WTC11 (cell line): ENCODE measurements at regions not wholly inside any gene's neighbourhood (a gene's known extent, or its start where the extent isn't known, plus 50 kb on each side); places are given as distances from the start of the nearest gene placed in this dataset.

Experiments used
- ATAC-seq: fragments of 200-7000 bp; cut with Tn5 transposase; 2 replicates; pipeline ENCODE4 v1.10.0; 2021; ENCODE audit warnings: mild to moderate bottlenecking, moderate library complexity
- CTCF ChIA-PET: fragments of 300-600 bp; sonication (Branson Sonifier 250); formaldehyde crosslinking; loops from one replicate; lab custom pipeline; 2021; ENCODE audit warnings: antibody characterized with exemption; lab: Charles Lee
- POLR2A ChIA-PET: fragments of 350-600 bp; sonication (Branson Sonifier 250); formaldehyde crosslinking; loops from one replicate; lab custom pipeline; 2021; ENCODE audit warnings: antibody characterized with exemption; lab: Charles Lee
- DNase-seq: peaks from one replicate; pipeline ENCODE4 v3.0.0; 2021; ENCODE audit warnings: low spot score
- H3K27ac Mint-ChIP-seq: 2 replicates; pipeline ENCODE4 v1.8.0; 2021; ENCODE audit warnings: mixed read lengths
- H3K27me3 Mint-ChIP-seq: 2 replicates; pipeline ENCODE4 v1.8.0; 2021; ENCODE audit warnings: low read depth, mild to moderate bottlenecking, moderate library complexity, mixed read lengths
- H3K36me3 Mint-ChIP-seq: 2 replicates; pipeline ENCODE4 v1.8.0; 2021; ENCODE audit warnings: mixed read lengths
- H3K4me1 Mint-ChIP-seq: 2 replicates; pipeline ENCODE4 v1.8.0; 2022; ENCODE audit warnings: mixed read lengths
- H3K4me3 Mint-ChIP-seq: 2 replicates; pipeline ENCODE4 v1.8.0; 2021; ENCODE audit warnings: mild to moderate bottlenecking, moderate library complexity, mixed read lengths
- H3K9me3 Mint-ChIP-seq: 2 replicates; pipeline ENCODE4 v1.8.0; 2021; ENCODE audit warnings: mixed read lengths
- CBFB ChIP-seq: sonication (generic); formaldehyde crosslinking; IDR thresholded peaks from 2 replicates; pipeline ENCODE4 v1.8.1; 2022; ENCODE audit warnings: mild to moderate bottlenecking, low read depth, missing genetic modification reagents
- CREM ChIP-seq: sonication (generic); formaldehyde crosslinking; IDR thresholded peaks from 2 replicates; pipeline ENCODE4 v1.8.1; 2022; ENCODE audit warnings: mild to moderate bottlenecking, missing genetic modification reagents, moderate library complexity
- FOXJ3 ChIP-seq: sonication (generic); formaldehyde crosslinking; IDR thresholded peaks from 2 replicates; pipeline ENCODE4 v1.9.0; 2021; ENCODE audit warnings: missing genetic modification reagents, mild to moderate bottlenecking, borderline replicate concordance
- FOXK1 ChIP-seq: sonication (generic); formaldehyde crosslinking; IDR thresholded peaks from 2 replicates; pipeline ENCODE4 v1.8.0; 2022; ENCODE audit warnings: mild to moderate bottlenecking, moderate library complexity, missing genetic modification reagents
- FOXP1 ChIP-seq: sonication (generic); formaldehyde crosslinking; IDR thresholded peaks from 2 replicates; pipeline ENCODE4 v1.8.0; 2022; ENCODE audit warnings: missing genetic modification reagents, mild to moderate bottlenecking, moderate library complexity, borderline replicate concordance
- JUN ChIP-seq: sonication (generic); formaldehyde crosslinking; IDR thresholded peaks from 2 replicates; pipeline ENCODE4 v1.8.0; 2023; ENCODE audit warnings: mild to moderate bottlenecking, missing genetic modification reagents
- MXD4 ChIP-seq: fragments of 250-450 bp; sonication (Bioruptor Pico); IDR thresholded peaks from 2 replicates; pipeline ENCODE4 v1.8.0; 2021; ENCODE audit warnings: mild to moderate bottlenecking, moderate library complexity, borderline replicate concordance
- NR3C1 ChIP-seq: sonication (generic); formaldehyde crosslinking; conservative IDR thresholded peaks from 2 replicates; pipeline ENCODE4 v1.8.1; 2023; ENCODE audit warnings: low read depth, mild to moderate bottlenecking, missing genetic modification reagents
- OVOL2 ChIP-seq: fragments of 250-450 bp; sonication (Bioruptor Pico); IDR thresholded peaks from 2 replicates; pipeline ENCODE4 v1.9.0; 2021; ENCODE audit warnings: mild to moderate bottlenecking, borderline replicate concordance
- RELA ChIP-seq: sonication (generic); formaldehyde crosslinking; IDR thresholded peaks from 2 replicates; pipeline ENCODE4 v1.8.1; 2022; ENCODE audit warnings: missing genetic modification reagents, mild to moderate bottlenecking, borderline replicate concordance
- ZBTB21 ChIP-seq: sonication (generic); formaldehyde crosslinking; IDR thresholded peaks from 2 replicates; pipeline ENCODE4 v1.8.1; 2023; ENCODE audit warnings: mild to moderate bottlenecking, missing genetic modification reagents, borderline replicate concordance
- ZNF232 ChIP-seq: sonication (generic); formaldehyde crosslinking; IDR thresholded peaks from 2 replicates; pipeline ENCODE4 v1.8.0; 2022; ENCODE audit warnings: mild to moderate bottlenecking, missing genetic modification reagents
- ZNF416 ChIP-seq: fragments of 250-450 bp; sonication (Bioruptor Pico); IDR thresholded peaks from 2 replicates; pipeline ENCODE4 v1.9.0; 2021; ENCODE audit warnings: mild to moderate bottlenecking, inconsistent platforms
- TF ChIP-seq, protein P1 (sequence below): sonication (generic); formaldehyde crosslinking; IDR thresholded peaks from 2 replicates; pipeline ENCODE4 v1.8.0; 2022; ENCODE audit warnings: mild to moderate bottlenecking, missing genetic modification reagents
- TF ChIP-seq, protein P2 (sequence below): sonication (generic); formaldehyde crosslinking; conservative IDR thresholded peaks from 2 replicates; pipeline ENCODE4 v1.8.1; 2023; ENCODE audit warnings: mild to moderate bottlenecking, low read depth, missing genetic modification reagents, moderate library complexity
- TF ChIP-seq, protein P3 (sequence below): sonication (generic); formaldehyde crosslinking; IDR thresholded peaks from 2 replicates; pipeline ENCODE4 v1.8.0; 2022; ENCODE audit warnings: missing genetic modification reagents
- TF ChIP-seq, protein P4 (sequence below): sonication (generic); formaldehyde crosslinking; IDR thresholded peaks from 2 replicates; pipeline ENCODE4 v1.8.1; 2022; ENCODE audit warnings: low read depth, missing genetic modification reagents, borderline replicate concordance
- TF ChIP-seq, protein P5 (sequence below): fragments of 250-450 bp; sonication (Bioruptor Pico); IDR thresholded peaks from 2 replicates; pipeline ENCODE4 v1.9.0; 2021; ENCODE audit warnings: mild to moderate bottlenecking, borderline replicate concordance

- no peak for DNase-seq
- peaks cover 88% of the 10 kb centered on the region for H3K9me3 Mint-ChIP-seq
- CTCF ChIA-PET: no interaction called here
- TF ChIP-seq NR3C1 (CRISPR knock-in tag) (no peak), ZNF232 (no peak), RELA (no peak)
- TF ChIP-seq, protein P1, sequence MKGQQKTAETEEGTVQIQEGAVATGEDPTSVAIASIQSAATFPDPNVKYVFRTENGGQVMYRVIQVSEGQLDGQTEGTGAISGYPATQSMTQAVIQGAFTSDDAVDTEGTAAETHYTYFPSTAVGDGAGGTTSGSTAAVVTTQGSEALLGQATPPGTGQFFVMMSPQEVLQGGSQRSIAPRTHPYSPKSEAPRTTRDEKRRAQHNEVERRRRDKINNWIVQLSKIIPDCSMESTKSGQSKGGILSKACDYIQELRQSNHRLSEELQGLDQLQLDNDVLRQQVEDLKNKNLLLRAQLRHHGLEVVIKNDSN (CRISPR knock-in tag): no peak
- TF ChIP-seq, protein P2, sequence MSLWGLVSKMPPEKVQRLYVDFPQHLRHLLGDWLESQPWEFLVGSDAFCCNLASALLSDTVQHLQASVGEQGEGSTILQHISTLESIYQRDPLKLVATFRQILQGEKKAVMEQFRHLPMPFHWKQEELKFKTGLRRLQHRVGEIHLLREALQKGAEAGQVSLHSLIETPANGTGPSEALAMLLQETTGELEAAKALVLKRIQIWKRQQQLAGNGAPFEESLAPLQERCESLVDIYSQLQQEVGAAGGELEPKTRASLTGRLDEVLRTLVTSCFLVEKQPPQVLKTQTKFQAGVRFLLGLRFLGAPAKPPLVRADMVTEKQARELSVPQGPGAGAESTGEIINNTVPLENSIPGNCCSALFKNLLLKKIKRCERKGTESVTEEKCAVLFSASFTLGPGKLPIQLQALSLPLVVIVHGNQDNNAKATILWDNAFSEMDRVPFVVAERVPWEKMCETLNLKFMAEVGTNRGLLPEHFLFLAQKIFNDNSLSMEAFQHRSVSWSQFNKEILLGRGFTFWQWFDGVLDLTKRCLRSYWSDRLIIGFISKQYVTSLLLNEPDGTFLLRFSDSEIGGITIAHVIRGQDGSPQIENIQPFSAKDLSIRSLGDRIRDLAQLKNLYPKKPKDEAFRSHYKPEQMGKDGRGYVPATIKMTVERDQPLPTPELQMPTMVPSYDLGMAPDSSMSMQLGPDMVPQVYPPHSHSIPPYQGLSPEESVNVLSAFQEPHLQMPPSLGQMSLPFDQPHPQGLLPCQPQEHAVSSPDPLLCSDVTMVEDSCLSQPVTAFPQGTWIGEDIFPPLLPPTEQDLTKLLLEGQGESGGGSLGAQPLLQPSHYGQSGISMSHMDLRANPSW (CRISPR knock-in tag): no peak
- TF ChIP-seq, protein P3, sequence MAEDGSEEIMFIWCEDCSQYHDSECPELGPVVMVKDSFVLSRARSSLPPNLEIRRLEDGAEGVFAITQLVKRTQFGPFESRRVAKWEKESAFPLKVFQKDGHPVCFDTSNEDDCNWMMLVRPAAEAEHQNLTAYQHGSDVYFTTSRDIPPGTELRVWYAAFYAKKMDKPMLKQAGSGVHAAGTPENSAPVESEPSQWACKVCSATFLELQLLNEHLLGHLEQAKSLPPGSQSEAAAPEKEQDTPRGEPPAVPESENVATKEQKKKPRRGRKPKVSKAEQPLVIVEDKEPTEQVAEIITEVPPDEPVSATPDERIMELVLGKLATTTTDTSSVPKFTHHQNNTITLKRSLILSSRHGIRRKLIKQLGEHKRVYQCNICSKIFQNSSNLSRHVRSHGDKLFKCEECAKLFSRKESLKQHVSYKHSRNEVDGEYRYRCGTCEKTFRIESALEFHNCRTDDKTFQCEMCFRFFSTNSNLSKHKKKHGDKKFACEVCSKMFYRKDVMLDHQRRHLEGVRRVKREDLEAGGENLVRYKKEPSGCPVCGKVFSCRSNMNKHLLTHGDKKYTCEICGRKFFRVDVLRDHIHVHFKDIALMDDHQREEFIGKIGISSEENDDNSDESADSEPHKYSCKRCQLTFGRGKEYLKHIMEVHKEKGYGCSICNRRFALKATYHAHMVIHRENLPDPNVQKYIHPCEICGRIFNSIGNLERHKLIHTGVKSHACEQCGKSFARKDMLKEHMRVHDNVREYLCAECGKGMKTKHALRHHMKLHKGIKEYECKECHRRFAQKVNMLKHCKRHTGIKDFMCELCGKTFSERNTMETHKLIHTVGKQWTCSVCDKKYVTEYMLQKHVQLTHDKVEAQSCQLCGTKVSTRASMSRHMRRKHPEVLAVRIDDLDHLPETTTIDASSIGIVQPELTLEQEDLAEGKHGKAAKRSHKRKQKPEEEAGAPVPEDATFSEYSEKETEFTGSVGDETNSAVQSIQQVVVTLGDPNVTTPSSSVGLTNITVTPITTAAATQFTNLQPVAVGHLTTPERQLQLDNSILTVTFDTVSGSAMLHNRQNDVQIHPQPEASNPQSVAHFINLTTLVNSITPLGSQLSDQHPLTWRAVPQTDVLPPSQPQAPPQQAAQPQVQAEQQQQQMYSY (CRISPR knock-in tag): no peak
- TF ChIP-seq, protein P4, sequence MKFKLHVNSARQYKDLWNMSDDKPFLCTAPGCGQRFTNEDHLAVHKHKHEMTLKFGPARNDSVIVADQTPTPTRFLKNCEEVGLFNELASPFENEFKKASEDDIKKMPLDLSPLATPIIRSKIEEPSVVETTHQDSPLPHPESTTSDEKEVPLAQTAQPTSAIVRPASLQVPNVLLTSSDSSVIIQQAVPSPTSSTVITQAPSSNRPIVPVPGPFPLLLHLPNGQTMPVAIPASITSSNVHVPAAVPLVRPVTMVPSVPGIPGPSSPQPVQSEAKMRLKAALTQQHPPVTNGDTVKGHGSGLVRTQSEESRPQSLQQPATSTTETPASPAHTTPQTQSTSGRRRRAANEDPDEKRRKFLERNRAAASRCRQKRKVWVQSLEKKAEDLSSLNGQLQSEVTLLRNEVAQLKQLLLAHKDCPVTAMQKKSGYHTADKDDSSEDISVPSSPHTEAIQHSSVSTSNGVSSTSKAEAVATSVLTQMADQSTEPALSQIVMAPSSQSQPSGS (CRISPR knock-in tag): no peak
- TF ChIP-seq, all 79 proteins: peak for 0
- no peak for ATAC-seq
- H3K36me3 Mint-ChIP-seq: peaks cover 72% of the 10 kb centered on the region
- no peak overlapping the region for H3K27ac Mint-ChIP-seq
- H3K27me3 Mint-ChIP-seq: peaks cover 16% of the 10 kb centered on the region
- H3K4me3 Mint-ChIP-seq: no peak overlapping the region
- POLR2A ChIA-PET: no interaction called here
- no peaks in the 10 kb centered on the region for H3K4me1 Mint-ChIP-seq
Observed at GRCh38 chr16:8372141-8372540, 218.2 kb downstream of the TMEM114 start.

GRCh38 chr16:8370374-8371270 is 219.7 kb downstream of the TMEM114 start:
- no peak overlapping the region for H3K4me3 Mint-ChIP-seq
- no peak for TF ChIP-seq RELA
- TF ChIP-seq, all 79 proteins: peak for 0
- H3K4me1 Mint-ChIP-seq: no peaks in the 10 kb centered on the region
- ChIA-PET CTCF (no interaction called here), POLR2A (no interaction called here)
- peaks cover 21% of the 10 kb centered on the region for H3K27me3 Mint-ChIP-seq
- H3K9me3 Mint-ChIP-seq: peaks cover 88% of the 10 kb centered on the region
- DNase-seq (no peak), ATAC-seq (no peak)
- H3K27ac Mint-ChIP-seq: no peak overlapping the region
- H3K36me3 Mint-ChIP-seq: peaks cover 72% of the 10 kb centered on the region

GRCh38 chr16:8358937-8359336 is 231.4 kb downstream of the TMEM114 start:
- POLR2A ChIA-PET: no interaction called here
- Mint-ChIP-seq H3K27me3 (peaks cover 15% of the 10 kb centered on the region; the same call in 1 of the 2 replicates), H3K4me3 (no peak overlapping the region), H3K36me3 (peaks cover 31% of the 10 kb centered on the region), H3K4me1 (no peaks in the 10 kb centered on the region), H3K27ac (no peak overlapping the region), H3K9me3 (peaks cover 31% of the 10 kb centered on the region)
- DNase-seq: no peak
- CTCF ChIA-PET: no interaction called here
- ATAC-seq: no peak
- TF ChIP-seq FOXP1 (CRISPR knock-in tag): no peak
- TF ChIP-seq OVOL2 (CRISPR knock-in tag): no peak
- TF ChIP-seq JUN (CRISPR knock-in tag): no peak
- no peak for TF ChIP-seq CREM (CRISPR knock-in tag)
- TF ChIP-seq MXD4 (CRISPR knock-in tag): no peak
- TF ChIP-seq, protein P5, sequence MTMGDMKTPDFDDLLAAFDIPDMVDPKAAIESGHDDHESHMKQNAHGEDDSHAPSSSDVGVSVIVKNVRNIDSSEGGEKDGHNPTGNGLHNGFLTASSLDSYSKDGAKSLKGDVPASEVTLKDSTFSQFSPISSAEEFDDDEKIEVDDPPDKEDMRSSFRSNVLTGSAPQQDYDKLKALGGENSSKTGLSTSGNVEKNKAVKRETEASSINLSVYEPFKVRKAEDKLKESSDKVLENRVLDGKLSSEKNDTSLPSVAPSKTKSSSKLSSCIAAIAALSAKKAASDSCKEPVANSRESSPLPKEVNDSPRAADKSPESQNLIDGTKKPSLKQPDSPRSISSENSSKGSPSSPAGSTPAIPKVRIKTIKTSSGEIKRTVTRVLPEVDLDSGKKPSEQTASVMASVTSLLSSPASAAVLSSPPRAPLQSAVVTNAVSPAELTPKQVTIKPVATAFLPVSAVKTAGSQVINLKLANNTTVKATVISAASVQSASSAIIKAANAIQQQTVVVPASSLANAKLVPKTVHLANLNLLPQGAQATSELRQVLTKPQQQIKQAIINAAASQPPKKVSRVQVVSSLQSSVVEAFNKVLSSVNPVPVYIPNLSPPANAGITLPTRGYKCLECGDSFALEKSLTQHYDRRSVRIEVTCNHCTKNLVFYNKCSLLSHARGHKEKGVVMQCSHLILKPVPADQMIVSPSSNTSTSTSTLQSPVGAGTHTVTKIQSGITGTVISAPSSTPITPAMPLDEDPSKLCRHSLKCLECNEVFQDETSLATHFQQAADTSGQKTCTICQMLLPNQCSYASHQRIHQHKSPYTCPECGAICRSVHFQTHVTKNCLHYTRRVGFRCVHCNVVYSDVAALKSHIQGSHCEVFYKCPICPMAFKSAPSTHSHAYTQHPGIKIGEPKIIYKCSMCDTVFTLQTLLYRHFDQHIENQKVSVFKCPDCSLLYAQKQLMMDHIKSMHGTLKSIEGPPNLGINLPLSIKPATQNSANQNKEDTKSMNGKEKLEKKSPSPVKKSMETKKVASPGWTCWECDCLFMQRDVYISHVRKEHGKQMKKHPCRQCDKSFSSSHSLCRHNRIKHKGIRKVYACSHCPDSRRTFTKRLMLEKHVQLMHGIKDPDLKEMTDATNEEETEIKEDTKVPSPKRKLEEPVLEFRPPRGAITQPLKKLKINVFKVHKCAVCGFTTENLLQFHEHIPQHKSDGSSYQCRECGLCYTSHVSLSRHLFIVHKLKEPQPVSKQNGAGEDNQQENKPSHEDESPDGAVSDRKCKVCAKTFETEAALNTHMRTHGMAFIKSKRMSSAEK (CRISPR knock-in tag): no peak
- TF ChIP-seq FOXK1 (CRISPR knock-in tag): no peak
- no peak for TF ChIP-seq ZBTB21 (CRISPR knock-in tag)
- TF ChIP-seq CBFB (CRISPR knock-in tag): no peak
- TF ChIP-seq ZNF416 (CRISPR knock-in tag): no peak
- no peak for TF ChIP-seq FOXJ3 (CRISPR knock-in tag)
